Activated T-helper 2 cell treated with anti-CD3 and anti-CD28 coated beads, Interferon-gamma antibody, Interleukin-2, Interleukin-4, amounts not matched to agents 10 μg/mL and 5 μg/mL and 100 μg/mL, durations not matched to agents 14 hours and 24 hours and 36 hours (primary cell): ENCODE measurements at regions not wholly inside any gene's neighbourhood (a gene's known extent, or its start where the extent isn't known, plus 50 kb on each side); places are given as distances from the start of the nearest gene placed in this dataset.
"Not testable (repeated sequence)": the region's sequence is repeated elsewhere in the genome, so short reads cannot be mapped to it uniquely, and the experiment has no call there.

Experiments
- DNase-seq: peaks from one replicate; pipeline ENCODE4 v3.0.0; 2021; ENCODE audit warnings: low spot score
- H3K27ac Mint-ChIP-seq: one replicate; pipeline ENCODE4 v1.8.0; 2021; ENCODE audit warnings: mixed read lengths
- H3K27me3 Mint-ChIP-seq: one replicate; pipeline ENCODE4 v1.8.0; 2021; ENCODE audit warnings: low read depth, mixed read lengths
- H3K36me3 Mint-ChIP-seq: one replicate; pipeline ENCODE4 v1.8.0; 2021; ENCODE audit warnings: low read depth, mixed read lengths
- H3K4me1 Mint-ChIP-seq: one replicate; pipeline ENCODE4 v1.8.0; 2021; ENCODE audit warnings: low read depth, mixed read lengths
- H3K4me3 Mint-ChIP-seq: one replicate; pipeline ENCODE4 v1.8.0; 2021; ENCODE audit warnings: low read depth, mild to moderate bottlenecking, moderate library complexity, mixed read lengths
- H3K9me3 Mint-ChIP-seq: one replicate; pipeline ENCODE4 v1.8.0; 2021; ENCODE audit warnings: mixed read lengths
- intact Hi-C: fragments of 100-400 bp; cut with micrococcal nuclease; formaldehyde crosslinking; loops from one replicate; pipeline ENCODE4 v1.15.1; 2023

DNA sequence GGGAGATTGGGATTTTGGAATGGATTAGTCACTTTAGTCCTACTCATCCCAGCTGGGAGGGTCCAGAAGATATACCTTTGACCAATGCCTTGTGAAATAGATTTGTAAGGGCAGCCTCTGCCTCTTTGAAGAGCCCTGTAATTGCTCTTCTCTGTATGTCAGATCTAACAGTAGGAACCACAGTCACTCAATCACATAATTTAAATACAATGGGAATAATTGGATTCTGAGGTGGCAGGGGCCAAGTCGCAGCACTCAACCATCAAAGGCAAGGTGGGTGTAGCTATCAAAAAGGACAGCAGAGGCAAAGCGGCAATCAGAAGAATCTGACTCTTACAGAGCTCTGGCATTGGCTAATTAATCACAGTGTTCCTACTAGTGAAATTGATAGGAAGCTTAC is 650.9 kb upstream of the ANKRD30A start:
- Mint-ChIP-seq H3K27ac (no peak overlapping the region), H3K36me3 (no peaks in the 10 kb centered on the region), H3K27me3 (no peaks in the 10 kb centered on the region), H3K4me1 (no peaks in the 10 kb centered on the region), H3K9me3 (peaks cover 22% of the 10 kb centered on the region), H3K4me3 (no peak overlapping the region)
- intact Hi-C loops, result no loop called here
- DNase-seq, result no peak

DNA sequence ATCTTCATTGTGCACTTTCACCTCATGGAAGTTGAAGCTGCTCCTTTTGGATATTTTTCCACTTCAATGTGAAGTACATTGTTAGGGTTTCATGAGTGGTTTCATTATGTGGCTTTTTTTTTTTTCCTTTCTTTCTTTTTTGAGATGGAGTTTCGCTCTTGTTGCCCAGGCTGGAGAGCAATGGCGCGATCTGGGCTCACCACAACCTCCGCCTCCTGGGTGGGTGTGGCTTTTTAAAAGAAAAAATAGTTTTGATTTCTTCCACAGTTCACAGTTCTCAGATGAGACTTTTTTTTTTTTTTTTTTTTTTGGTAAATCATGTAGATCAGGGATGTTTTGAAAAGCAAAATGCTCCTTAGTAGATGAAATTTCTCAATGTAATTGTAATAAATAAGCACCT is 652.3 kb upstream of the ANKRD30A start:
- Mint-ChIP-seq H3K4me3 (no peak overlapping the region), H3K27me3 (no peaks in the 10 kb centered on the region), H3K27ac (no peak overlapping the region), H3K36me3 (no peaks in the 10 kb centered on the region), H3K4me1 (no peaks in the 10 kb centered on the region), H3K9me3 (peaks cover 22% of the 10 kb centered on the region)
- intact Hi-C loops, result no loop called here
- DNase-seq, result no peak

DNA sequence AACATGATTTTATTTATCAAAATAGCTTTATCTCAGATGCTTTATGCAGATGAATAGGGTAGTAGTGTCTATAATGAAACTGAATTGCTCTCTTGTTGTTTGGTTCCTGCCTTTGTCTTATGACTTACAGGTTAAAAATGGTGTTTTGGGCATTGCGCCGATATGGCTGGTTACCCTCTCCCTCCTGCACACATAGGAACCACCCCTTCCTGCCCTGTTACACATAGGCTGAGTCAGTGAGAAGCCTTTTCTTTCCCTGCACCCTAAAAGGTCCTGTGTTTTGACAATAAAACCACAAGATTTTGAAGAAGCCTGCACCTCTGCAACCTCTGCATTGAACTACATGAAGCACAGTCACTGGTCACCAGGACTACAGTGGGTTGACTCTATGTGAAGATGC is 655.8 kb upstream of the ANKRD30A start:
- H3K27ac Mint-ChIP-seq, result no peak overlapping the region
- no peak for DNase-seq
- H3K27me3 Mint-ChIP-seq, result no peaks in the 10 kb centered on the region
- H3K36me3 Mint-ChIP-seq, result no peaks in the 10 kb centered on the region
- H3K4me1 Mint-ChIP-seq, result no peaks in the 10 kb centered on the region
- no peak overlapping the region for H3K4me3 Mint-ChIP-seq
- H3K9me3 Mint-ChIP-seq, result peaks cover 20% of the 10 kb centered on the region
- intact Hi-C loops, result no loop called here

DNA sequence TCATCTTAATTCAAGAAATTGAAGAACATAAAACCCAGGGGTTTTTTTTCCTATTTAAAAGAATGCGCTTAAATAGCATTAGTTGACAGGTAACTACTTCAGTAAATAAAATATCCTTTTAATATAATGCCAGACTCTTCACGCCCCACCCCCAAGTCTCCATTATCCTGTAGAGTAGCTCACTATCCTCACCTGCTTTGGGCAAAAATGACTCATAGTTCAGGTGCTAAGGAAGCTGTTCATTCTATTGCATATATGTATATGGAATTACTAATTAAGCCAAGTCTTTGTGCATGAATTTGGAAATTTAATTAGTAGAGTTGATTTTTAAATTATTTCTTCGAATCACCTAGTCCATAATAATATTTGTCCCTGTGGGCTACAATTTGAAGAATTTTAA is 656.8 kb upstream of the ANKRD30A start:
- no peaks in the 10 kb centered on the region for H3K27me3 Mint-ChIP-seq
- H3K27ac Mint-ChIP-seq, result no peak overlapping the region
- no peaks in the 10 kb centered on the region for H3K36me3 Mint-ChIP-seq
- no peak overlapping the region for H3K4me3 Mint-ChIP-seq
- no peak for DNase-seq
- peaks cover 12% of the 10 kb centered on the region for H3K9me3 Mint-ChIP-seq
- intact Hi-C loops, result no loop called here
- no peaks in the 10 kb centered on the region for H3K4me1 Mint-ChIP-seq

DNA sequence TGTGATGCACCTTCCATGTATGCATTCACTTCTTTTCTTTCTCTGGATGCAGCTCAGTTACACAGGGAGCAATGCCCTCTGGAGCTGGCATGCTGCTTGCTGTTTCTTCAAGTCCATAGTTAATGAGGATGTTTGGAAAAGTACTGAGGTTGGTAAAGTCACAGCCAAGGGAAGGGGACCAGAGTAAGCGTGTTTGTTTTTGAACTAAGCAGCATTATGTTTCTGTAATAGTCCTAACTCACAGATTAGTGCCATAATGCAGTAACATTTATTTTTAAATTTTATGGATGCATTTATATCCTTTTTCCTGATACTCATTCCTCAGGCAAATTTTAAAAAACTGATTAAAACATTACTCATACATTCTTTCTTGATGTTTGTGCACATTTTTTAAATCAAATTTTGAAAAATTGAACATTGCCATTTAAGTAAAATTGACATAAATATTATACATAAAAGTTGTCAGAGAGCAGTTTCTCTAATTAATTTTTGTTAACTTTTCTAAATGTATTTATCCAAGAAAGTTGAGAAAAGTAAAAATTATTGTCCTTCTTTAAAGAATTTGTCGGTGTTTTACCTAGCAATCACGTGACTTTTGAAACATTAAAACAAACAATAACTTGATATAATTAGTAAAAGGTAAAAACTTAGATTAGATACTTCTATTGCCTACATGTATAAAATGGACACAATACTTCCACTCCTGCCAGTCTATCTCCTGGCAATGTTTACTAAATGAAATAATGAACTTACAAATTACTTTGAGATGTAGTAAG is 659.6 kb upstream of the ANKRD30A start:
- H3K36me3 Mint-ChIP-seq, result no peaks in the 10 kb centered on the region
- no peaks in the 10 kb centered on the region for H3K4me1 Mint-ChIP-seq
- H3K9me3 Mint-ChIP-seq, result peaks cover 28% of the 10 kb centered on the region

DNA sequence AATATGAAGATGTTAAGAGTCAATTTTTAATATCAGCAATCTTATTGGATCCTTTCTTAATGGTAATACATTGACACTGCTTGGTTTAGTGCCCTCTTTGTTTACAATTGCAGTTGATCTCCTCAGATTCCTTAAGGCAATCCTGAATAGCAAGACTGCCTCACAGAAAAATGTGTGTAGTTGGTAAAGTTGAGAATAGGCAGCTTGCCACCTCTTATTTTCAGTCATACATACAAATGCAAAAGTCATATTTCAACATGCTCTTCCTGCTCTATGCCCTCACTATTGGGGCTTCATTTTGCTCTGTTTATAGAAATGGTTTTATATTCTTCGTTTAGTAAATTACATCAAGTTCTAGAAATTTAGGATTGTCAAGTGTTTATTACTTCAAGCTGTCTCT is 661.1 kb upstream of the ANKRD30A start:
- H3K4me1 Mint-ChIP-seq, result no peaks in the 10 kb centered on the region
- H3K4me3 Mint-ChIP-seq, result no peak overlapping the region
- intact Hi-C loops, result no loop called here
- H3K9me3 Mint-ChIP-seq, result peaks cover 25% of the 10 kb centered on the region
- no peak overlapping the region for H3K27ac Mint-ChIP-seq
- no peaks in the 10 kb centered on the region for H3K27me3 Mint-ChIP-seq
- H3K36me3 Mint-ChIP-seq, result no peaks in the 10 kb centered on the region
- no peak for DNase-seq

More for the DNA sequence above, 659.6 kb upstream of the ANKRD30A start:
- Mint-ChIP-seq H3K4me3 (no peak overlapping the region), H3K27ac (no peak overlapping the region), H3K27me3 (no peaks in the 10 kb centered on the region)
- no peak for DNase-seq
- intact Hi-C loops, result no loop called here

DNA sequence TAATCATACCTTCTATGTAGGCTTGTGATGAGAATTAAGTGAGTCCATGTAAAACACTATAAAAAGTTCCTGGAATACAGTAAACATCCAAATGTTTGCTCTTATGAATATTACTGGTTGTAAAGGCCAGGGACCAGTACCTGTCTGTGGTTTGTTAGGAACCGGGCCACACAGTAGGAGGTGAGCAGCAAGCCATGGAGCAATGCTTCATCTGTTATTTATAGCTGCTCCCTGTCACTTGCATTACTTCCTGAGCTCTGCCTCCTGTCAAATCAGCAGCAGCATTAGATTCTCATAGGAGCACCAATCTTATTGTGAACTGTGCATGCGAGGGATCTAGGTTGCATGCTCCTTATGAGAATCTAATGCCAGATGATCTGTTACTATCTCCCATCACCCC is 662.0 kb upstream of the ANKRD30A start:
- Mint-ChIP-seq H3K4me3 (no peak overlapping the region), H3K4me1 (no peaks in the 10 kb centered on the region), H3K9me3 (peaks cover 26% of the 10 kb centered on the region), H3K27me3 (no peaks in the 10 kb centered on the region), H3K27ac (no peak overlapping the region), H3K36me3 (no peaks in the 10 kb centered on the region)
- intact Hi-C loops, result no loop called here
- no peak for DNase-seq

DNA sequence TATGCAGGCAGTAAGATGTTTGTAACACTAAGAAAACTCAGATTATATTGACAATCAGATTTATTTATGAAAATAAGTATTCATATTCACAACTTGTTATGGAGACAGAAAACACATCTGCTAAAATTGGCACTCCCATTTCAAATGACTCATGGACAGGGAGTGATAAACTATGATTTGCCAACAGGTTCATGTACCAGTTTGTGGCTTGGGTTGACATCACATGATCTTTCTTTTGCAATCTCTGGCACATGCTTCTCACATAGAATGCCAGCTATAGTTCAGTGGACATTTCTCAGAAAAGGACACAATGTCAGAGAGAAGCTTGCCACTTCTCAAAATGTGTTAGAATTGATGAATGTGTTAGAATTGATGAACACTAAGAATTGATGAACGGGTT is 663.2 kb upstream of the ANKRD30A start:
- H3K9me3 Mint-ChIP-seq, result peaks cover 33% of the 10 kb centered on the region
- intact Hi-C loops, result no loop called here
- no peaks in the 10 kb centered on the region for H3K4me1 Mint-ChIP-seq
- DNase-seq, result no peak
- H3K36me3 Mint-ChIP-seq, result no peaks in the 10 kb centered on the region
- no peak overlapping the region for H3K27ac Mint-ChIP-seq
- H3K27me3 Mint-ChIP-seq, result no peaks in the 10 kb centered on the region
- H3K4me3 Mint-ChIP-seq, result no peak overlapping the region

DNA sequence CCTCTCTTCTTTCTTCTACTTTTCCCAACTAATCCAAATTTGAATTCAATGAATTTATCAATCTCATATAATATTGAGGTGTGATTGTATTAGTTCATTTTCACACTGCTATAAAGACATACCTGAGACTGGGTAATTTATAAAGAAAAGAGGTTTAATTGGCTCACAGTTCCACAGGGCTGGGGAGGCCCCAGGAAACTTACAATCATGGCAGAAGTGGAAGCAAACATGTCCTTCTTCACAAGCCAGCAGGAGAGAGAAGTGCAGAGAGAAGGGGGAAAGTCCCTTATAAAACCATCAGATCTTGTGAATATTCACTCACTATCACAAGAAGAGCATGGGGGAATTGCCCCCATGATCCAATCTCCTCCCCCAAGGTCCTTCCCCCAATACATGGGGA is 667.0 kb upstream of the ANKRD30A start:
- H3K27ac Mint-ChIP-seq, DNase-seq, H3K4me3 Mint-ChIP-seq, H3K4me1 Mint-ChIP-seq, H3K27me3 Mint-ChIP-seq, H3K36me3 Mint-ChIP-seq, intact Hi-C loops: not testable (repeated sequence)
- peaks cover 35% of the 10 kb centered on the region for H3K9me3 Mint-ChIP-seq

DNA sequence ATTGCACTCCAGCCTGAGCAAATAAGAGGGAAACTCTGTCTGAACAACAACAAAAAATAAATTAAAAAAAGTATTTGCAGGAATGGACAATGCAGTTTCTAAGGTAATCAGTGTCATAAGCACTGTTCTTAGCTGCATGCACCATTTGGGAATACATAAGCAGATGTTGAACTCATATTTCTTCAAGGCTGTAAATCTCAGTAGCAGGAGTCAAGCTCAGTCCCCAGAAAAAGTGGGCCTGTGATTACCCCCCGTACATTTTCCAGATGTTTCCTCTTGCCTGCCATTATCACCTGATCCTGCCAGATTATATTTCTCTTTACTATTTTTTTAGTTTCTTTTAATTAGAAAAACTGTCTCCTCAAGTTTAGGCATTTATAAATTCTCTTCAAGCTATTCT is 667.6 kb upstream of the ANKRD30A start:
- Mint-ChIP-seq H3K27me3 (no peaks in the 10 kb centered on the region), H3K36me3 (no peaks in the 10 kb centered on the region), H3K4me1 (no peaks in the 10 kb centered on the region), H3K9me3 (peaks cover 32% of the 10 kb centered on the region), H3K27ac (no peak overlapping the region), H3K4me3 (no peak overlapping the region)
- DNase-seq, result no peak
- intact Hi-C loops, result no loop called here

DNA sequence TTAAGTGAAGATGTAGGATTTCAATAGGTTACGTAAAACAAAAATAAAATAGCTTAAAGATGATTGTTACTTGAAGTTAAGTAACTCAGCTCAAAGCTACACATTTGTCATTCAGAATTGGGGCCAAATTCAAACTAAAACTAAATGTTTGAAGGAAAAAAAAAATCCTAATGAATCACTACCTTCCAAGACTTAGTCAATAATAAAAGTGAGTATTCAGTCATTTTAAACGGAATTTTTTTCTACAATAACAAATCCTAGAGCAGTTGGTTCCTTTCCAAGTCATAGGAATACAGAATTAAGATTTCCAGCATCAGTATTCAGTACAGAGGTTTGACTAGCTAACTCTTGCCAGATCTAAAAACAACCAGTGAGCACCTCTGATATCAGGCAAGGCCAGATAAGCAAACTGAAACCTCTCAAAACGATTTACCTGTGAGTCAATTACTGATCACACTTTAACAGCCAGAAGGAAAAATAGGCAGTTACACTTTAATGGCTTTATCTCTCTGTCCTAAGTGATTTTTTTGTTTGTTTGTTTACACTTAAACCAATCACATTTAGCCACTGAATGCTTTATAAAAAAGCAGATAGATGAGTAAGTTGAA is 669.8 kb upstream of the ANKRD30A start:
- H3K4me3 Mint-ChIP-seq, result no peak overlapping the region
- no peaks in the 10 kb centered on the region for H3K36me3 Mint-ChIP-seq
- no peaks in the 10 kb centered on the region for H3K27me3 Mint-ChIP-seq
- H3K27ac Mint-ChIP-seq, result no peak overlapping the region
- no peak for DNase-seq
- H3K9me3 Mint-ChIP-seq, result peaks cover 18% of the 10 kb centered on the region
- intact Hi-C loops, result no loop called here
- H3K4me1 Mint-ChIP-seq, result no peaks in the 10 kb centered on the region

DNA sequence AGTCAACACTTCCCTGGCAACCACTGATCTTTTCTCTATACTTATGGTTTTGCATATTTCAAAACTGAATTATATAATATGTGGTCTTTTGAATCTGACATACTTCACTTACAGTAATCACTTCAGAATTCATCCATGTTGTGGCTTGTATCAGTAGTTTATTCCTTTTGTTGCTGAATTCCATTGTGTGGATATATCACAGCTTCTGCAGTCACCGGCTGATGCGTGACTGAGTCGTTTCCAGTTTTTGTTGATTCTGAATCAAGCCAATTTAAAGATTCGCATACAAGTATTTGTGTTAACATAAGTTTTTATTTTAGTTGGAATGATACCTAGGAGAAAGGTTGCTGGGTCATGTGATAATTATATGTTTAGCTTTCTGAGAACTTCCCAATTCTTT is 672.5 kb upstream of the ANKRD30A start:
- no peak for DNase-seq
- Mint-ChIP-seq H3K36me3 (no peaks in the 10 kb centered on the region), H3K27me3 (no peaks in the 10 kb centered on the region), H3K27ac (no peak overlapping the region), H3K4me3 (no peak overlapping the region), H3K4me1 (no peaks in the 10 kb centered on the region), H3K9me3 (peaks cover 25% of the 10 kb centered on the region)
- intact Hi-C loops, result no loop called here

DNA sequence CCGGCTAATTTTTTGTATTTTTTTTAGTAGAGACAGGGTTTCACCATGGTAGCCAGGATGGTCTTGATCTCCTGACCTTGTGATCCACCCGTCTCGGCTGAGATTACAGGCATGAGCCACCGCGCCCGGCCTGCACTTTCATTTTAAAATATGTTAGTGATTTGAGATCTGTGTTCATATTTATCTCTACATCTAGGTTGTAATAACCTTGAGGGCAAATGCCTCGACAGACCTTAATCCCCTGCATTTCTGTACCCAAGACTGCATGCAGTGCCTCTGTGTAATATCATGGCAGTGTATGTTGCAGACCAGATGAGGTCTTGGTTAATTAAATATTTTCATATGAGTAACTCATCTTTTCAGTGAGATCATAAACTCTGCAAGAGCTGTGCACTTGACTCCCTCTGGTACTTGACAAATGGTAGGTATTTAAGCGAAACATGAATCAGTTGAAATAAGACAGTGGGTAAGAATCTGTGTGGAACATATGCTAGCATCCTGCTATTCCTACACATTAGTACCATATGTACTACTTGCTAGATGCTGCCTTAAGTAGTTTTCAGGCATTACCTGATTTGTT is 673.9 kb upstream of the ANKRD30A start:
- Mint-ChIP-seq H3K36me3 (no peaks in the 10 kb centered on the region), H3K4me1 (no peaks in the 10 kb centered on the region), H3K9me3 (peaks cover 25% of the 10 kb centered on the region), H3K27ac (no peak overlapping the region), H3K4me3 (no peak overlapping the region), H3K27me3 (no peaks in the 10 kb centered on the region)
- DNase-seq, result no peak
- intact Hi-C loops, result no loop called here
